Astrocyte (in vitro differentiated cells and primary cell): ENCODE measurements at regions not wholly inside any gene's neighbourhood (a gene's known extent, or its start where the extent isn't known, plus 50 kb on each side); places are given as distances from the start of the nearest gene placed in this dataset.

Experiments
- CTCF ChIP-seq: IDR thresholded peaks from 2 replicates; pipeline ENCODE4 v1.5.1; 2011; ENCODE audit warnings: low read depth, mild to moderate bottlenecking, inconsistent platforms, low read length, moderate library complexity; ENCODE audit not compliant: insufficient read depth
- EZH2 ChIP-seq: IDR thresholded peaks from 2 replicates; pipeline ENCODE4 v1.6.1; 2012; ENCODE audit warnings: mild to moderate bottlenecking, low read length, inconsistent platforms; ENCODE audit not compliant: insufficient read depth

GRCh38 chr14:46384611-46385010 lies 267.0 kb downstream of the RPL10L start:
- TF ChIP-seq CTCF (no peak), EZH2 (no peak)
